Posterior cingulate gyrus (tissue), 11 donors: ENCODE measurements at regions not wholly inside any gene's neighbourhood (a gene's known extent, or its start where the extent isn't known, plus 50 kb on each side); places are given as distances from the start of the nearest gene placed in this dataset.

ENCODE experiments used
- DNase-seq, 10 donors: peaks; one replicate each; pipeline versions ENCODE4 v3.0.0 to v3.0.0-alpha.2; 2020 to 2021; ENCODE audit warnings: mixed read lengths in 3 of 10
- intact Hi-C: fragments of 100-400 bp; cut with DNase I; formaldehyde crosslinking; loops from one replicate; pipeline ENCODE4 v1.15.1; 2023

DNA sequence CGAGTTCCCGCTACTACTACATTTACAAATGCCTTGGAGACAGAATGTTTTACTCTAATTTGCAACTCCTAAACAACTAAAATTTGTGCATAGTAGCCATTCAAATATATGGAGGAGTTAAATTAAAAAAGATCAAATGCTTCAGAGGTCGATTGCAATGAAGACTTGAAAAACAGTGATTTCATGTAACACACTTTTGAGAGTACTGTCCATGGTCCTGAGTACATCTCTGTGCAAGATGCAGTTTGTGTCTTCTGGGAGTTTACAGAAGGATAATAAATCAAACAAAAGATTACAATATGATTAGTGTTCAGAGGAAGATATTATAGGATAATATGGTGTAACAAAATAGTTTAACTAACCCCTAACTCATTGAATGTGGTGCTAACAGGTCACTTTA is 894.7 kb downstream of the TMEM182 start:
- intact Hi-C loops: no loop called here
- DNase-seq: no peak

DNA sequence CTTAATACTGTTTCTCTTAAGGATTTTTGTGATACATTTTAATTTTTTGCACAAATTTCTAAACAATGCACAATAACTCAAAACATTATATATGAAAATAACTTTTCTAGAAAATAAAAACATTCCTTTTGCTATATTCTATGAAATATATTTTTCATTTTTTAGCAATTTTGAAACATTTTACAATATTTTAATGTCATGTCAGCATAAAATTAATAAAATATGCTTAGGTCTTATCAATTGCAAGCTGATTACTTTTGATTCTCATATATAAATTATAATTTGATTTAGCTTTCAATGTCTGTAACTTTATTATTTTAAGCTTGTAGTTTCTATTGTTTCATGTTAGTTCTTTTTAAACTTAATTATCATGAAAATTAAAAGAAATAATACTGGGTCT is 898.7 kb downstream of the TMEM182 start:
- intact Hi-C loops: no loop called here

GRCh38 chr2:103660947-103661346 is 899.1 kb downstream of the TMEM182 start:
- intact Hi-C loops: no loop called here
- no peak for DNase-seq

More for the DNA sequence above, 898.7 kb downstream of the TMEM182 start:
- no peak for DNase-seq

DNA sequence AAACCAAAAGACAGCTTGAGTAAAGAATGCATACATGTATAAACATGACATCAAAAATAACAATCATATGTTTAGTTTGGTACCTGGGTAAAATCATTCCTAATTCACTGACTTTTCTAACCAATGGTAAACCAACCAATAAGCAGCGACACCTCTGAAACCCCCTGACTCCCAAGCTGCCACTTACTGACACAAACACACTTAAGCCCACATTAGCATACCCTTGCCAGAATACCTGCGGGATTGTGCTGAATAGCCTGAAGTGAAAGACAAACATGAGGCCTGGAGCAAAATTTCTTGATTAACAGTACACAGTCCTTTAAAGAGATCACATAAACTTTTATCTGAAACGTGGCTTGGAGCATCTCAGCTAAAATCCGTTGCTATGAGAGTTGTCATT is 902.9 kb downstream of the TMEM182 start:
- intact Hi-C loops: no loop called here

DNA sequence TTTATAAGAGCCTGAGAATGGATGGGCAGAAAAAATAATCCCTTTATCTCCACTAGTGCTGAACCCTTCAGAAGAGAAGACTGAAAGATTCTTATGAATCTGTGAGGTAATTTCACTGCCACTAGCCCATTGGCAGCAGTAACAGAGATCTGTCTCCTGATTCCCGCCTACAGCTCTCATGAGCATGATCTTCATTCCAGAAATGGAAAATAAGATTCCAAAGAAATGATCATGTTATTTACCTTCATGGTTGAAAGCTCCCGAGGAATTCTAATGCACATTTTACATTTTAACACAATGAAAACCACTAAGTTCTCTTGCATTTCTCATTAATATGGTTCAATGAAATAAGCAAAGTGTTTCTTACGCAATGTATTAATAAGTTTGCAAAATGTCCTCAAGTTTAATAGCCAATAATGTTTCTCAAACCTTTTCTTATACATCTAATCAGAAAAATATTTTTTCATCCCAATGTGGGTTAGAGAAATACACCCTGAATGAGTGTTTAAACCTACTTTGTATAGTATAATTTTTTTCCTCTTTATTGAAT is 905.6 kb downstream of the TMEM182 start:
- DNase-seq: no peak
- intact Hi-C loops: no loop called here

More for the DNA sequence above, 902.9 kb downstream of the TMEM182 start:
- DNase-seq: no peak

- intact Hi-C loops: no loop called here
- DNase-seq: no peak
These were observed 907.7 kb downstream of the TMEM182 start for GRCh38 chr2:103669531-103669930.
